Neuronal stem cell (in vitro differentiated cells): ENCODE measurements at regions not wholly inside any gene's neighbourhood (a gene's known extent, or its start where the extent isn't known, plus 50 kb on each side); places are given as distances from the start of the nearest gene placed in this dataset.

Experiments used
- DNase-seq: peaks from one replicate; pipeline ENCODE4 v3.0.0-alpha.2; 2013; ENCODE audit warnings: low spot score
- H2AFZ ChIP-seq: one replicate; pipeline ENCODE4 v1.6.1; 2013; ENCODE audit warnings: mild to moderate bottlenecking, low read length, inconsistent platforms
- H2AK5ac ChIP-seq: 2 replicates; pipeline ENCODE4 v1.6.1; 2013; ENCODE audit warnings: low read depth, mild to moderate bottlenecking, inconsistent platforms, low read length, moderate library complexity, mixed read lengths
- H2BK120ac ChIP-seq: 2 replicates; pipeline ENCODE4 v1.6.1; 2013; ENCODE audit warnings: low read depth, mild to moderate bottlenecking, inconsistent platforms, low read length, moderate library complexity, mixed read lengths
- H2BK12ac ChIP-seq: one replicate; pipeline ENCODE4 v1.6.1; 2013; ENCODE audit warnings: low read length, inconsistent platforms
- H2BK15ac ChIP-seq: 2 replicates; pipeline ENCODE4 v1.6.1; 2013; ENCODE audit warnings: mild to moderate bottlenecking, low read length, inconsistent platforms, mixed read lengths
- H2BK5ac ChIP-seq: one replicate; pipeline ENCODE4 v1.6.1; 2013; ENCODE audit warnings: inconsistent platforms, mild to moderate bottlenecking, low read length, moderate library complexity
- H3K14ac ChIP-seq: one replicate; pipeline ENCODE4 v1.6.1; 2013; ENCODE audit warnings: low read length, inconsistent platforms
- H3K18ac ChIP-seq: 2 replicates; pipeline ENCODE4 v1.6.1; 2013; ENCODE audit warnings: low read length, inconsistent platforms
- H3K23ac ChIP-seq: 2 replicates; pipeline ENCODE4 v1.6.1; 2013; ENCODE audit warnings: low read depth, mild to moderate bottlenecking, mixed read lengths, low read length, inconsistent platforms; ENCODE audit not compliant: poor library complexity
- H3K27ac ChIP-seq: replicated peaks from 3 replicates; pipeline ENCODE4 v1.5.1; 2013; ENCODE audit warnings: low read length, inconsistent platforms
- H3K27me3 ChIP-seq, 3 experiments: 2 replicates each; pipeline ENCODE4 v1.6.1; 2013; ENCODE audit warnings: low read length in 3 of 3, mild to moderate bottlenecking in 2 of 3, inconsistent platforms in 1 of 3, low read depth in 1 of 3, mixed read lengths in 1 of 3, moderate library complexity in 1 of 3; ENCODE audit not compliant: control insufficient read depth in 3 of 3, insufficient read depth in 3 of 3
- H3K36me3 ChIP-seq, 2 donors: replicated peaks in 1 of 2; 2 replicates each; pipeline ENCODE4 v1.6.1; 2013; ENCODE audit warnings: low read length in 2 of 2; ENCODE audit not compliant: control insufficient read depth in 2 of 2, insufficient read depth in 2 of 2
- H3K4ac ChIP-seq: 2 replicates; pipeline ENCODE4 v1.6.1; 2013; ENCODE audit warnings: inconsistent platforms, mild to moderate bottlenecking, low read length, moderate library complexity
- H3K4me1 ChIP-seq, 2 donors: 1 replicate in 1 of 2; 2 replicates in 1 of 2; pipeline ENCODE4 v1.6.1; 2013; ENCODE audit warnings: low read length in 2 of 2, low read depth in 1 of 2; ENCODE audit not compliant: control insufficient read depth in 2 of 2, insufficient read depth in 1 of 2
- H3K4me2 ChIP-seq: one replicate; pipeline ENCODE4 v1.6.1; 2013; ENCODE audit warnings: mild to moderate bottlenecking, low read length, inconsistent platforms; ENCODE audit not compliant: insufficient read depth, poor library complexity, severe bottlenecking
- H3K4me3 ChIP-seq, 2 donors: 2 replicates each; pipeline ENCODE4 v1.5.1; 2013; ENCODE audit warnings: low read length in 2 of 2, mild to moderate bottlenecking in 2 of 2, inconsistent platforms in 1 of 2, moderate library complexity in 1 of 2
- H3K79me1 ChIP-seq: one replicate; pipeline ENCODE4 v1.6.1; 2013; ENCODE audit warnings: low read depth, mild to moderate bottlenecking, inconsistent platforms, low read length, moderate library complexity
- H3K9ac ChIP-seq: one replicate; pipeline ENCODE4 v1.6.1; 2013; ENCODE audit warnings: mild to moderate bottlenecking, low read depth, low read length, inconsistent platforms; ENCODE audit not compliant: poor library complexity
- H3K9me3 ChIP-seq, 2 donors: replicated peaks in 1 of 2; 2 replicates each; pipeline versions ENCODE3 to v1.6.1; 2013; ENCODE audit warnings: low read length in 2 of 2, mild to moderate bottlenecking in 2 of 2, inconsistent platforms in 1 of 2, low read depth in 1 of 2, mixed read lengths in 1 of 2, moderate library complexity in 1 of 2; ENCODE audit not compliant: control insufficient read depth in 2 of 2, insufficient read depth in 1 of 2
- H4K8ac ChIP-seq: one replicate; pipeline ENCODE4 v1.6.1; 2013; ENCODE audit warnings: low read depth, mild to moderate bottlenecking, inconsistent platforms, low read length, moderate library complexity
- H4K91ac ChIP-seq: one replicate; pipeline ENCODE4 v1.6.1; 2013; ENCODE audit warnings: low read length, low read depth, mild to moderate bottlenecking, inconsistent platforms; ENCODE audit not compliant: poor library complexity
- WGBS, 2 donors: extraction: QIAGEN DNeasy Blood & Tissue Kit; methylation state at CpG; one replicate each; pipeline ENCODE4 v1.1.7; 2013; ENCODE audit warnings: missing lambda C conversion rate in 2 of 2, mixed read lengths in 1 of 2; ENCODE audit not compliant: insufficient read length in 2 of 2, insufficient replicate concordance in 1 of 2; ENCODE audit errors: extremely low coverage in 2 of 2; 5-methylcytosine and 5-hydroxymethylcytosine counted together

DNA sequence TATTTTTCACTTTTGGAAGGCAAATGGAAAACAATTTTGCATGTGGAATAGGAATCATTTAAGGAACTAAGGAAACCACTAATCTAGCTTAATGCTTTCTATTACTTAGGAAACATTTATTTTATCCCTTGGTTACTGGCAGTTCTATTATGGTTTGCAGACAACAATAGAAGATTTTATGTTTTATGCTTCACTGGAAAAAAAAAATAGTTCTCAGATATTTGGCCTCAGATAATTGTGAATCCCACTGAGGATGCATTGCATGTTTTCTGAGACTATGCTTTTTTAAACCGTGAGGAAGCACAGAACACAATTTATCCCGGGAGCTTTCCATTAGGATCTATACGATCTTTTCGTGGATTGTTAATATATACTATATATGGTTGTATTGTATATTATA is 356.9 kb downstream of the CSNK1G3 start:
- Histone ChIP-seq H2BK5ac (no peak overlapping the region), H2AK5ac (no peak overlapping the region), H3K4me2 (no peak overlapping the region), H3K18ac (no peak overlapping the region), H3K9ac (no peak overlapping the region), H4K91ac (no peak overlapping the region), H2BK120ac (no peak overlapping the region), H2BK12ac (no peak overlapping the region), H3K23ac (no peak overlapping the region), H3K79me1 (no peaks in the 10 kb centered on the region), H3K36me3 (no peaks in the 10 kb centered on the region), H3K14ac (no peak overlapping the region), H3K4ac (no peak overlapping the region), H3K27ac (no peak overlapping the region), H3K9me3 (no peaks in the 10 kb centered on the region), H4K8ac (no peak overlapping the region), H3K4me3 (no peak overlapping the region), H3K27me3 (no peaks in the 10 kb centered on the region), H2AFZ (no peak overlapping the region), H2BK15ac (no peak overlapping the region), H3K4me1 (peaks cover 3 to 12% of the 10 kb centered on the region in 2 donors)
- no CpG with 5 or more reads among the region's 4 CpGs for WGBS, 2 donors
- DNase-seq, result no peak

DNA sequence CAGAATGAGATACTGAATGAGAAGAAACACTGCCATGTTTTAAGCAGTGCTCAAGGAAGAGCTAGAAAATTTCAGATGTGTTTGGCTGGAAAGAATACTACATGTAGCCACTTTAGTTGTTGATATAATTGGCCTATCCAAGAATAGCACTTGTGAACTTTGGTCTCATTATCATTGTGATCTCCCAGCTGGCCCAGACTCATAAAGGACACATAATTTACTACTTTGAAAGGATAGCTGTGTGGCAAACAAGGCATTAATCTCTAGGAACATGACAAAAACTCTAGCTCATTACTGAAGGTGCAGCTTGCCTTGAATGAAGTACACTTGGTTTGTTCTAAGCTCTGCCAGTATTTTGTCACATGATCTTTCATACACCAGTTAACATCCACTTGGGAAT is 356.3 kb downstream of the CSNK1G3 start:
- no peak overlapping the region for H2AFZ ChIP-seq
- H3K4me3 ChIP-seq, result no peak overlapping the region
- H2BK120ac ChIP-seq, result no peak overlapping the region
- H2BK12ac ChIP-seq, result no peak overlapping the region
- no peak overlapping the region for H3K27ac ChIP-seq
- DNase-seq, result no peak
- H3K9ac ChIP-seq, result no peak overlapping the region
- no peaks in the 10 kb centered on the region for H3K27me3 ChIP-seq
- H4K91ac ChIP-seq, result no peak overlapping the region
- no peaks in the 10 kb centered on the region for H3K36me3 ChIP-seq
- H3K79me1 ChIP-seq, result no peaks in the 10 kb centered on the region
- no peak overlapping the region for H3K14ac ChIP-seq
- no peak overlapping the region for H4K8ac ChIP-seq
- peaks cover 3 to 6% of the 10 kb centered on the region in 2 donors for H3K4me1 ChIP-seq
- no peak overlapping the region for H2BK5ac ChIP-seq
- no peak overlapping the region for H3K18ac ChIP-seq
- H3K4me2 ChIP-seq, result no peak overlapping the region
- no peak overlapping the region for H2BK15ac ChIP-seq
- H3K23ac ChIP-seq, result no peak overlapping the region
- no peak overlapping the region for H2AK5ac ChIP-seq
- no peaks in the 10 kb centered on the region for H3K9me3 ChIP-seq
- no peak overlapping the region for H3K4ac ChIP-seq

DNA sequence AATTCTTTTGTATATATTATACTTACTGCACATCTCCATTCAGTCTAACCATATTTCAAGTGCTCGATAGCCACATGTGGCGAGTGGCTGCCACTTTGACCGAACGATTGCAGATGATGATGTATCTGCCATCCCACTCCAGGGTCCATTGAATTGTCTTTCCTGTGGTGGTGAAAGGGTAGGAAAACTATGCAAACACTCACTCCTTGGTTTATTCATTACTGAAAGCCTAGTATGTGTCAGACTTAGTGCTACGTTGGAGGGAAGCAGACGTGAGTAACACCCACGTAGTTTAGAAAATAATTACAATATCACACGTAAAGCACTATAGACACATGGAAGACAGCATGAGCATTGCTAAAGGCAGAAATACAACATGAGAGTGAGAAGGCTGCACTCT is 353.7 kb downstream of the CSNK1G3 start:
- no peaks in the 10 kb centered on the region for H3K9me3 ChIP-seq
- H3K79me1 ChIP-seq, result no peaks in the 10 kb centered on the region
- no peaks in the 10 kb centered on the region for H3K4me1 ChIP-seq
- H3K36me3 ChIP-seq, result no peaks in the 10 kb centered on the region
- H4K91ac ChIP-seq, result no peak overlapping the region
- H2AK5ac ChIP-seq, result no peak overlapping the region
- DNase-seq, result no peak
- no peak overlapping the region for H2BK12ac ChIP-seq
- H3K4me3 ChIP-seq, result no peak overlapping the region
- H3K9ac ChIP-seq, result no peak overlapping the region
- no peak overlapping the region for H3K4me2 ChIP-seq
- no peak overlapping the region for H3K4ac ChIP-seq
- H2AFZ ChIP-seq, result no peak overlapping the region
- H2BK5ac ChIP-seq, result no peak overlapping the region
- no peak overlapping the region for H3K27ac ChIP-seq
- no peak overlapping the region for H2BK120ac ChIP-seq
- WGBS, 2 donors, result no CpG with 5 or more reads among the region's 8 CpGs
- H4K8ac ChIP-seq, result no peak overlapping the region
- H3K23ac ChIP-seq, result no peak overlapping the region
- no peak overlapping the region for H2BK15ac ChIP-seq
- no peak overlapping the region for H3K18ac ChIP-seq
- H3K14ac ChIP-seq, result no peak overlapping the region
- no peaks in the 10 kb centered on the region for H3K27me3 ChIP-seq

DNA sequence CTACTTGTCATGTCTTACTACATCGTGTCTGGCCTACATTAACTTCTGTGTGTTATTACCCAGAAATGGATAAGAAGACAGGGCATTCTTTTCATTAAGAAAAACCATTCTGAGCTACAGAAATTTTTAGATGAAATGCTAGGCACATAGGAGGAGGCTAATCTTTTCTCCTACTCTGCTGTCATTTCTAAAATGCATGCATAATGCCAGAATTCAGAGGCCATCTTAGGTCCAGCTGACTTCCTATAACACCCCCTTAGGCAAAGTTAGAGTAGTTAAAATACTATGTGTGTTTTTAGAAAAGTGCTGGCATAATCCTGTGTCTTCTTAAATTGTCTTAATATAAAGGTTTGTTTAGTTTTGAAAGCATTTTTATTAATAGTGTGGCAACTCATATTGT is 352.6 kb downstream of the CSNK1G3 start:
- Histone ChIP-seq H3K79me1 (no peaks in the 10 kb centered on the region), H3K27ac (no peak overlapping the region), H2BK12ac (no peak overlapping the region), H3K36me3 (no peaks in the 10 kb centered on the region), H2BK5ac (no peak overlapping the region), H2BK120ac (no peak overlapping the region), H3K27me3 (no peaks in the 10 kb centered on the region), H3K4ac (no peak overlapping the region), H3K9ac (no peak overlapping the region), H2BK15ac (no peak overlapping the region), H4K91ac (no peak overlapping the region), H3K18ac (no peak overlapping the region), H3K9me3 (no peaks in the 10 kb centered on the region), H2AFZ (no peak overlapping the region), H4K8ac (no peak overlapping the region), H3K14ac (no peak overlapping the region), H3K4me3 (no peak overlapping the region), H3K4me1 (no peaks in the 10 kb centered on the region), H3K4me2 (no peak overlapping the region), H3K23ac (no peak overlapping the region), H2AK5ac (no peak overlapping the region)
- WGBS, 2 donors, result no CpG with 5 or more reads among the region's 1 CpG
- DNase-seq, result no peak
